Astrocyte of the spinal cord (primary cell): ENCODE measurements at regions not wholly inside any gene's neighbourhood (a gene's known extent, or its start where the extent isn't known, plus 50 kb on each side); places are given as distances from the start of the nearest gene placed in this dataset.

Experiments used
- DNase-seq: peaks from one replicate; pipeline ENCODE4 v3.0.0; 2011; ENCODE audit warnings: low read depth, low spot score
- H3K4me3 ChIP-seq: 2 replicates; pipeline ENCODE4 v1.5.1; 2011; ENCODE audit warnings: low read depth, mild to moderate bottlenecking, low read length, moderate library complexity
- CTCF ChIP-seq: IDR thresholded peaks from 2 replicates; pipeline ENCODE4 v1.5.1; 2012; ENCODE audit warnings: low read depth, mild to moderate bottlenecking, low read length, inconsistent platforms
- in situ Hi-C: cut with HindIII; loops from 2 replicates; pipeline ENCODE4 v1.10.0; 2017; ENCODE audit warnings: low sequenced_read_pairs

- no peak for TF ChIP-seq CTCF
- in situ Hi-C loops: no loop called here
- no peak for DNase-seq
- H3K4me3 ChIP-seq: no peak overlapping the region
These were observed 92.7 kb upstream of the GDF10 start for GRCh38 chr10:47207281-47207615.

- in situ Hi-C loops: no loop called here
- TF ChIP-seq CTCF: no peak
- H3K4me3 ChIP-seq: no peak overlapping the region
- no peak for DNase-seq
These were observed 92.0 kb upstream of the GDF10 start for GRCh38 chr10:47207894-47208469.

- no peak for DNase-seq
- no peak overlapping the region for H3K4me3 ChIP-seq
- no peak for TF ChIP-seq CTCF
- in situ Hi-C loops: no loop called here
These were observed 90.5 kb upstream of the GDF10 start for GRCh38 chr10:47209466-47209865.

- TF ChIP-seq CTCF: no peak
- no peak for DNase-seq
- H3K4me3 ChIP-seq: no peak overlapping the region
- in situ Hi-C loops: no loop called here
These were observed 85.5 kb upstream of the GDF10 start for GRCh38 chr10:47214520-47214919.

GRCh38 chr10:47217113-47217512 is 82.9 kb upstream of the GDF10 start:
- TF ChIP-seq CTCF: no peak
- in situ Hi-C loops: no loop called here
- DNase-seq: no peak
- no peak overlapping the region for H3K4me3 ChIP-seq

- H3K4me3 ChIP-seq: no peak overlapping the region
- in situ Hi-C loops: no loop called here
- TF ChIP-seq CTCF: no peak
- DNase-seq: no peak
These were observed 81.2 kb upstream of the GDF10 start for GRCh38 chr10:47218803-47219202.

GRCh38 chr10:47222461-47222860 is 77.5 kb upstream of the GDF10 start:
- no peak for TF ChIP-seq CTCF
- in situ Hi-C loops: no loop called here
- DNase-seq: no peak
- H3K4me3 ChIP-seq: no peak overlapping the region
